ENCODE measurements at regions not wholly inside any gene's neighbourhood (a gene's known extent, or its start where the extent isn't known, plus 50 kb on each side); places are given as distances from the start of the nearest gene placed in this dataset.

DNA sequence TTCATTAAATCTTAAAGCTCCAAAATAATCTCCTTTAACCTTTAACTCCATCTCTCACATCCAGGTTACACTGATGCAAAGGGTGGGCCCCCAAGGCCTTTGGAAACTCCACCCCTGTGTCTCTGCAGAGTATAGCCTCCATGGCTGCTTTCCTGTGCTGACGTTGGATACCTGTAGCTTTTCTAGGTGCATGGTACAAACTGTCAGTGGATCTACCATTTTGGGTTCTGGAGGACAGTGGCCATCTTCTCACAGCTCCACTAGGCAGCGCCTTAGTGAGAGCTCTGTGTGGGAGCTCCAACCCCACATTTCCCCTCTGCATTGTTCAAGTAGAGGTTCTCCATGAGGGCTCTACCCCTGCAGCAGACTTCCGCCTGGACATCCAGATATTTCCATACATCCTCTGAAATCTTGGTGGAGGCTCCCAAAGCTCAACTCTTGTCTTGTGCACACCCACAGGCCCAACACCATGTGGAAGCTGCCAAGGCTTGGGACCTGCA, 162.2 kb downstream of the RASSF9 start:
- TF ChIP-seq, protein P1, sequence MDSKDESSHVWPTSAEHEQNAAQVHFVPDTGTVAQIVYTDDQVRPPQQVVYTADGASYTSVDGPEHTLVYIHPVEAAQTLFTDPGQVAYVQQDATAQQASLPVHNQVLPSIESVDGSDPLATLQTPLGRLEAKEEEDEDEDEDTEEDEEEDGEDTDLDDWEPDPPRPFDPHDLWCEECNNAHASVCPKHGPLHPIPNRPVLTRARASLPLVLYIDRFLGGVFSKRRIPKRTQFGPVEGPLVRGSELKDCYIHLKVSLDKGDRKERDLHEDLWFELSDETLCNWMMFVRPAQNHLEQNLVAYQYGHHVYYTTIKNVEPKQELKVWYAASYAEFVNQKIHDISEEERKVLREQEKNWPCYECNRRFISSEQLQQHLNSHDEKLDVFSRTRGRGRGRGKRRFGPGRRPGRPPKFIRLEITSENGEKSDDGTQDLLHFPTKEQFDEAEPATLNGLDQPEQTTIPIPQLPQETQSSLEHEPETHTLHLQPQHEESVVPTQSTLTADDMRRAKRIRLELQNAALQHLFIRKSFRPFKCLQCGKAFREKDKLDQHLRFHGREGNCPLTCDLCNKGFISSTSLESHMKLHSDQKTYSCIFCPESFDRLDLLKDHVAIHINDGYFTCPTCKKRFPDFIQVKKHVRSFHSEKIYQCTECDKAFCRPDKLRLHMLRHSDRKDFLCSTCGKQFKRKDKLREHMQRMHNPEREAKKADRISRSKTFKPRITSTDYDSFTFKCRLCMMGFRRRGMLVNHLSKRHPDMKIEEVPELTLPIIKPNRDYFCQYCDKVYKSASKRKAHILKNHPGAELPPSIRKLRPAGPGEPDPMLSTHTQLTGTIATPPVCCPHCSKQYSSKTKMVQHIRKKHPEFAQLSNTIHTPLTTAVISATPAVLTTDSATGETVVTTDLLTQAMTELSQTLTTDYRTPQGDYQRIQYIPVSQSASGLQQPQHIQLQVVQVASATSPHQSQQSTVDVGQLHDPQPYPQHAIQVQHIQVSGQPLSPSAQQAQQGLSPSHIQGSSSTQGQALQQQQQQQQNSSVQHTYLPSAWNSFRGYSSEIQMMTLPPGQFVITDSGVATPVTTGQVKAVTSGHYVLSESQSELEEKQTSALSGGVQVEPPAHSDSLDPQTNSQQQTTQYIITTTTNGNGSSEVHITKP (IDR thresholded peaks at IDR 0.05; ENCODE audit: partially characterized antibody): no peak
- TF ChIP-seq EZH2 (IDR thresholded peaks at IDR 0.05; ENCODE audit: borderline replicate concordance, low read depth, low read length) (no peak), TGIF2 (CRISPR knock-in tag; IDR thresholded peaks at IDR 0.05) (no peak), DPF2 (IDR thresholded peaks at IDR 0.05) (no peak), ZNF224 (CRISPR knock-in tag; IDR thresholded peaks at IDR 0.05) (no peak), CBFA2T3 (IDR thresholded peaks at IDR 0.05) (no peak), JUN (IDR thresholded peaks at IDR 0.05; ENCODE audit: borderline replicate concordance, low read depth, low read length) (no peak), JUN (CRISPR knock-in tag; IDR thresholded peaks at IDR 0.05; ENCODE audit: borderline replicate concordance) (no peak), EP300 (IDR thresholded peaks at IDR 0.05; ENCODE audit: low read length) (no peak), NFIC (IDR thresholded peaks at IDR 0.05) (no peak), TAF1 (IDR thresholded peaks at IDR 0.05; ENCODE audit: control insufficient read depth, extremely low read depth, insufficient read depth, low read length, severe bottlenecking) (no peak)
- TF ChIP-seq, protein P2, sequence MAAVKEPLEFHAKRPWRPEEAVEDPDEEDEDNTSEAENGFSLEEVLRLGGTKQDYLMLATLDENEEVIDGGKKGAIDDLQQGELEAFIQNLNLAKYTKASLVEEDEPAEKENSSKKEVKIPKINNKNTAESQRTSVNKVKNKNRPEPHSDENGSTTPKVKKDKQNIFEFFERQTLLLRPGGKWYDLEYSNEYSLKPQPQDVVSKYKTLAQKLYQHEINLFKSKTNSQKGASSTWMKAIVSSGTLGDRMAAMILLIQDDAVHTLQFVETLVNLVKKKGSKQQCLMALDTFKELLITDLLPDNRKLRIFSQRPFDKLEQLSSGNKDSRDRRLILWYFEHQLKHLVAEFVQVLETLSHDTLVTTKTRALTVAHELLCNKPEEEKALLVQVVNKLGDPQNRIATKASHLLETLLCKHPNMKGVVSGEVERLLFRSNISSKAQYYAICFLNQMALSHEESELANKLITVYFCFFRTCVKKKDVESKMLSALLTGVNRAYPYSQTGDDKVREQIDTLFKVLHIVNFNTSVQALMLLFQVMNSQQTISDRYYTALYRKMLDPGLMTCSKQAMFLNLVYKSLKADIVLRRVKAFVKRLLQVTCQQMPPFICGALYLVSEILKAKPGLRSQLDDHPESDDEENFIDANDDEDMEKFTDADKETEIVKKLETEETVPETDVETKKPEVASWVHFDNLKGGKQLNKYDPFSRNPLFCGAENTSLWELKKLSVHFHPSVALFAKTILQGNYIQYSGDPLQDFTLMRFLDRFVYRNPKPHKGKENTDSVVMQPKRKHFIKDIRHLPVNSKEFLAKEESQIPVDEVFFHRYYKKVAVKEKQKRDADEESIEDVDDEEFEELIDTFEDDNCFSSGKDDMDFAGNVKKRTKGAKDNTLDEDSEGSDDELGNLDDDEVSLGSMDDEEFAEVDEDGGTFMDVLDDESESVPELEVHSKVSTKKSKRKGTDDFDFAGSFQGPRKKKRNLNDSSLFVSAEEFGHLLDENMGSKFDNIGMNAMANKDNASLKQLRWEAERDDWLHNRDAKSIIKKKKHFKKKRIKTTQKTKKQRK (IDR thresholded peaks at IDR 0.05; ENCODE audit: borderline replicate concordance, low read depth, low read length): no peak
- TF ChIP-seq, protein P3, sequence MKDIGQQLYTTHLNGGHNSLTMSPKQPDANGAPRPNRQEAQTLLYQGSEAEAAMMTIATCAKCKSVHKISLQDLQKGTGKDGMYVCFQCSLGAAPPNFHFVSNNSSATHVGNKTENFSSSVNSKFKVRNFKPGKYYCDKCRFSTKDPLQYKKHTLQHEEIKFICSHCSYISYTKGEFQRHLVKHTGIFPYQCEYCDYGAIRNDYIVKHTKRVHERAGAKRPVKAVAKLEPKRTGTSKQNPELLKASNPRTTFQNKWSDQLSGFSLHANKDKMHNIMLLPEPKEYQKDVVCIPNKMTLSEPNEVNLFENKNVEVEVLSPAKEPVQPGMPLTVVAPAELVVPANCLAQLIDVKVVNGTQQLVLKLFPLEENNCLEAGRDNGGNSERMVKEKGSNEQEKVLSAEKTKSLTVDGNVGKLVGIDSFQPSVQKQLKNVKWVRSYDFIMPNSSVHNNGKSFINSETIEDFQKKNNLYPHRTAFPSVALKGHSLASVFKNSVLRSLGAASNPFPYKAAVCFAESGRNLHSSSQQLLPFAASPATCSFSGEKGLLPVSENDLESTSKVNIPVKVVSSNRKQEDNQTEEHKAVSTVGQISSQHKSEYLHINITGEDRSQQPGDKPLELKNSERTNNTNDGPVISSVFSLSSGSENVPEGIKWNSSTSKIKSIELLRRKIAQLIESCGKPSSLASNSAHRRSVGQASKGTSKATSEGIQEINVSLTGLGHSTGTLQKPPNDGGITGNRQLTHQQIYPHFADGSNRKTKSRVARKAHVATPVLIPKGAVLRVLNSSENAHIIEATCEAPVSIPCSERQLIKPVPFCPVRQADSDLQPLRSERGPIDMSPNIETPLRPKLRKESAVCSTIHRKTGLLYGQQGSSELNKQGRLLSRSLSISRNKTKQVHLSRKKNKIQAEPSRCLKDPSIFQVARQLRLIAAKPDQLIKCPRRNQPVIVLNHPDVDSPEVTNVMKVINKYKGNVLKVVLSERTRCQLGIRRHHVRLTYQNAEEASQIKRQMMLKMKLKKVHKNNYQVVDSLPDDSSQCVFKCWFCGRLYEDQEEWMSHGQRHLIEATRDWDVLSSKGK (CRISPR knock-in tag; IDR thresholded peaks at IDR 0.05): no peak
- TF ChIP-seq, protein P4, sequence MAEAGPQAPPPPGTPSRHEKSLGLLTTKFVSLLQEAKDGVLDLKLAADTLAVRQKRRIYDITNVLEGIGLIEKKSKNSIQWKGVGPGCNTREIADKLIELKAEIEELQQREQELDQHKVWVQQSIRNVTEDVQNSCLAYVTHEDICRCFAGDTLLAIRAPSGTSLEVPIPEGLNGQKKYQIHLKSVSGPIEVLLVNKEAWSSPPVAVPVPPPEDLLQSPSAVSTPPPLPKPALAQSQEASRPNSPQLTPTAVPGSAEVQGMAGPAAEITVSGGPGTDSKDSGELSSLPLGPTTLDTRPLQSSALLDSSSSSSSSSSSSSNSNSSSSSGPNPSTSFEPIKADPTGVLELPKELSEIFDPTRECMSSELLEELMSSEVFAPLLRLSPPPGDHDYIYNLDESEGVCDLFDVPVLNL (CRISPR knock-in tag; IDR thresholded peaks at IDR 0.05; ENCODE audit: low read depth): no peak
- TF ChIP-seq, protein P5, sequence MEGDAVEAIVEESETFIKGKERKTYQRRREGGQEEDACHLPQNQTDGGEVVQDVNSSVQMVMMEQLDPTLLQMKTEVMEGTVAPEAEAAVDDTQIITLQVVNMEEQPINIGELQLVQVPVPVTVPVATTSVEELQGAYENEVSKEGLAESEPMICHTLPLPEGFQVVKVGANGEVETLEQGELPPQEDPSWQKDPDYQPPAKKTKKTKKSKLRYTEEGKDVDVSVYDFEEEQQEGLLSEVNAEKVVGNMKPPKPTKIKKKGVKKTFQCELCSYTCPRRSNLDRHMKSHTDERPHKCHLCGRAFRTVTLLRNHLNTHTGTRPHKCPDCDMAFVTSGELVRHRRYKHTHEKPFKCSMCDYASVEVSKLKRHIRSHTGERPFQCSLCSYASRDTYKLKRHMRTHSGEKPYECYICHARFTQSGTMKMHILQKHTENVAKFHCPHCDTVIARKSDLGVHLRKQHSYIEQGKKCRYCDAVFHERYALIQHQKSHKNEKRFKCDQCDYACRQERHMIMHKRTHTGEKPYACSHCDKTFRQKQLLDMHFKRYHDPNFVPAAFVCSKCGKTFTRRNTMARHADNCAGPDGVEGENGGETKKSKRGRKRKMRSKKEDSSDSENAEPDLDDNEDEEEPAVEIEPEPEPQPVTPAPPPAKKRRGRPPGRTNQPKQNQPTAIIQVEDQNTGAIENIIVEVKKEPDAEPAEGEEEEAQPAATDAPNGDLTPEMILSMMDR (IDR thresholded peaks at IDR 0.05 in 2 of 3, conservative IDR thresholded peaks at IDR 0.05 in 1 of 3; ENCODE audit: insufficient read depth in 2 of 3, low read depth in 1 of 3, low read length in 3 of 3): no peak

Measured in K562 (cell line).